Right kidney (tissue), 1 donor: ENCODE measurements at regions not wholly inside any gene's neighbourhood (a gene's known extent, or its start where the extent isn't known, plus 50 kb on each side); places are given as distances from the start of the nearest gene placed in this dataset.

Source experiments
- DNase-seq: peaks from one replicate; pipeline ENCODE4 v3.0.0-alpha.2; 2016

DNA sequence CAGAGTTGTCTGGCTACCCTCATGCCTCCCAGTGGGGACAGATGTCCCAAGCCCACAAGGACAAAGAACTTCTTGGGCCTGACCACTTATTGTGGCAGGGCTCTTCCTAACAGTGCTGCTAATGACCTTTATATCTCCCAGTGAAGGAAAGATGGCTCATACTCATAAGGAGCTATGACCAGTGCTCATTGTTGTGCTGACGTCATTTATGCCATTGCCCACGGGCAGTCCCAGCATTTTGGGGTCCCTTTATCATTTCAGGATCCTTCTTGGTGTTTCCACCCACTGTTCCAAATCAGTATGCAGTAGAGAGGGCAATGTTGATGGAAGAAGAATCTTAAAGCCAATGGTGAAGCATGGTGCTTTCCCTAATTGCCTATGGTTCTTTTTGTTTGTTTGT lies 1640.0 kb upstream of the PRR20A start:
- no peak for DNase-seq

DNA sequence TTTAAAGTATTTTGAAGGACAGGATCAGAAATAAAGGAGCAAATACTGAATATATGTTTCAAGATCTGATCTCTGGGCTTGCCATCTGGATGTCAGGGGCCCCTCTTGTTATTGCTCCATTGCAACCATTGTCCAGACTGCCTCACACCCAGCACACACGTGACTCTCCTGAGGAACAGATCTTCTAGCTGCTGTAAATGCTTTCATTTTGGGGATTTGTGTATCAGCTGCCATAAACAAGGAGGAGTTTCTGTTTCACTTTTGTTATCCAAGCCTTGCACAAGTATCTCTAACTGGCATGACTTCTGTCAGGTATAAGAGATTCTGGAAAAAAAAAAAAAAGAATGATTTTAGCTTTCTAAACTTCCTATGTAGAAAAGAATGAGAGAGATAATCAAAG lies 1624.1 kb upstream of the PRR20A start:
- no peak for DNase-seq

- DNase-seq: no peak
Measured at GRCh38 chr13:55517312-55517711, 1623.4 kb upstream of the PRR20A start.

DNA sequence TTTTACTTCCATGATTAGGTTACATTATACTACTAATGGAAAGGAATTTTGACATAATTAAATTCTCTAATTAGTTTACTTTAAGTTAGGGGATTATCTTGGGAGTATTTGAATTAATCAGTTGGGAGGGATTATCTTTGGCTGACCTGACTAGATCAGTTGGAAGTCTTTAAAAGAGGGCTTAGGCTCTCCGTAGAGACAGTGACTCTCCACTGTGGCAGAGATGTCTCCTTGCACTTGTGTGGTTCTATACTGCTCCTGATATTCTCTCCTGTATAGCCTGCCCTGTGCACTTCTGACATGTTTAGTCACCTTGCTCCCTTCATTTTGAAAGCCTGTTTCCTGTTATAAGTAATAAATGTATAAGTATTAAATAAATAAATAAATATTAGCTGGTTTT lies 1612.3 kb upstream of the PRR20A start:
- no peak for DNase-seq

- DNase-seq: no peak
Measured at GRCh38 chr13:55534306-55534705, 1606.4 kb upstream of the PRR20A start.

DNA sequence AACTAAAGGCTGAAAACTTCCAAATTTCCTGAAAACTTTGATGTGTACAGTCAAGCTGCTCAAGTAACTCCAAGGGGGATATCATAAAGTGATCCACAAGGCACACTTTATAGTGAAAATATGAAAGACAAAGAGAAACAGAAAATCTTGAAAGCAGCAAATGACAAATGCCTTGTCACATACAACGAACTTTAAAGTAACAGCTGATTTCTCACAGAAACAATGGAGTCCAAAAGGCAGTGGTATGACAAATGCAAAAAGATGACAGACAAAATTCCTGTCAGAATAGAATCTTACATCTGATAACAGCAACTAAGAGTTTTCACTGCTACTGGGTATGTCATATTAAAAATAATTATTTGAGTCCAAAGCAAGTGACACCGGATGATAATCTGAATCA lies 1602.3 kb upstream of the PRR20A start:
- no peak for DNase-seq

- no peak for DNase-seq
Measured at GRCh38 chr13:55543053-55543452, 1597.7 kb upstream of the PRR20A start.

DNA sequence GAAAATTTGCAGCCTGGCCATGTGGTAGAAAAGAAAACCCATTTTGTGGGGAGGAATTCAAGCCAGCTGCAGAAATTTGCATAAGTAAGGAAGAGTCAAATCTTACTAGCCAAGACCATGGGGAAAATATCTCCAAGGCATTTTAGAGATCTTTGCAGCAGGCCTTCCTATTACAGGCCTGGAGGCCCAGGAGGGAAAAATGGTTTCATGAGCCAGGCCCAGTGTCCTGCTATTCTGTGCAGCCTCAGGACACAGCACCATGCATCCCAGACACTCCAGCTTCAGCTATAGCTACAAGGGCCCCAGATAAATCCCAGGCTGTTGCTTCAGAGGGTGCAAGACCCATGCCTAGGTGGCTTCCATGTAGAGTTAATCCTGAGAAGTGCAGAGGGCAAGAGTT lies 1590.1 kb upstream of the PRR20A start:
- DNase-seq: no peak

DNA sequence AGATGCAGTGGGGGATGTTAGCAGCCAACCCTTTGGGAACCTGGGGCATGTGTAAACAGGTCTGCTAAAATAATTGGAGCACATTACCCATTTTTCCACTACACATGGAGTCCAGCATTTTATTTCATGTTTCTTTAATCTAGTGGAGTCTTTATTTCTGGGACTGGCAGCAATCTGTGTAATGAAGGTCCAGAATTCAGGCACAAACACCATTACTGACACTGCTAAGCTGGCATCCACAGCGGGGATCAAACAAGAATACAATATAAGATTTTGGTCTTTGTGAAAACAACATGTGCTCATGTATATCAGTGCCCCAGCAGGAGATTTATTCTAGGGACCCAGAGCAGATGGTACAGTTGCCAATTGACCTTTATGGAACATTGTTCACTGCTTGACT lies 1587.0 kb upstream of the PRR20A start:
- DNase-seq: no peak

- DNase-seq: no peak
Measured at GRCh38 chr13:55554741-55555140, 1586.0 kb upstream of the PRR20A start.

GRCh38 chr13:55560331-55560730 lies 1580.4 kb upstream of the PRR20A start:
- DNase-seq: no peak

- no peak for DNase-seq
Measured at GRCh38 chr13:55563267-55563666, 1577.5 kb upstream of the PRR20A start.

- DNase-seq: no peak
Measured at GRCh38 chr13:55566334-55566733, 1574.4 kb upstream of the PRR20A start.

DNA sequence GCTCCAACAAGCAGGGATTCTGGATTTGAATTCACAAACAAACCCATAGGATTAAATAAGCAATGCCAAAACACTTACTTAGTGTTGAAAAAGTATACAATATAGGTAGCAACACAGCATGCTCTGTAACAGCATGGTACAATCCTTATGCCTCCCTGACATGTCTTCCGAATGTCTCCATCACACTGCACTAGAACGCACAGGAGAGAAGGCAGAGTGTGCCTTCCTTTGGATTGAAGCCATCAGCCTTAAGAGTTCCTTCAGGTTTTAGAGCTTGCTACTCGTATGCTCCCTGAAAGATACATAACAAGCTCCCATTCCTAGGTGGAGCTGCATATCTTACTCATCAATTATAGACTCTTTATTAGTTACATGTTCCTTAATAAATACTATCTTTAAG lies 1573.9 kb upstream of the PRR20A start:
- no peak for DNase-seq

- no peak for DNase-seq
Measured at GRCh38 chr13:55567721-55568625, 1572.7 kb upstream of the PRR20A start.

GRCh38 chr13:55569082-55569481 lies 1571.6 kb upstream of the PRR20A start:
- DNase-seq: no peak

- no peak for DNase-seq
Measured at GRCh38 chr13:55569514-55569913, 1571.2 kb upstream of the PRR20A start.

- no peak for DNase-seq
Measured at GRCh38 chr13:55570371-55570770, 1570.3 kb upstream of the PRR20A start.

- DNase-seq: no peak
Measured at GRCh38 chr13:55571237-55571867, 1569.4 kb upstream of the PRR20A start.

DNA sequence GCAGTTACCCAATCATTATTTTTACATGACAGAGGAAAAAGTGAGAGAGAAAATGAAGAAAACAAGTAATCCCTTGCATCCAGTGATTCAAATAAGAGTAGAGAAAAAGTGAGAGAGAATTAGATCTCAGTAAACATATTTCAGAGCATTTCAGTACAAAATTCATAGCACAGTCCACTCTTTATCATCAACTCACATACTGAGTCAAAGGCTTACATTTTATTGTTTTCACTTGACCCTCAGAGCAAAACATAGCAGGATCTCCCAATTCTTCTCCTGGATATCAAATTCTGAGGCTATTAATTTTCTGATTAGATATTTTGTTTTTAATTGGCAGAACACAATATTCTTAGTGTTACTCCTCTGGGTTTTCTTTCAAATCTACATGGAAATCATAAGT lies 1568.3 kb upstream of the PRR20A start:
- no peak for DNase-seq

GRCh38 chr13:55572862-55573261 lies 1567.9 kb upstream of the PRR20A start:
- no peak for DNase-seq

DNA sequence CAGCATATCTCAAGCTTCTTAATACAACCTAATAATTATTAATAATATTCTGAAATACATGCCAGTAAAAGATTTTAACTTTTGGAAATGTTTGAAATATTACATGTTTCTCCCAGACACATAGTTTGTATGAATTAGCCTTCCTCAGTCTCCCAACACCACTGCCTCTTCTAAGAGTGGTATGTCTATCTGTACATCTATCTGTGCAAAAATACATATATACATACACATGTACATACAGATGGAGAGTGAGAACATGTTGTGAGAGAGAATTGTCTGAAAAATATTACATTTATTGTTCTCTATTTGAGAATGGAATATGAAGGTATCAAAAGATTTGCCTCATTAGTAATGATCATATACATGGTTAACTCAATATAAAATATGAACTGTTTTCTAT lies 1567.2 kb upstream of the PRR20A start:
- no peak for DNase-seq

DNA sequence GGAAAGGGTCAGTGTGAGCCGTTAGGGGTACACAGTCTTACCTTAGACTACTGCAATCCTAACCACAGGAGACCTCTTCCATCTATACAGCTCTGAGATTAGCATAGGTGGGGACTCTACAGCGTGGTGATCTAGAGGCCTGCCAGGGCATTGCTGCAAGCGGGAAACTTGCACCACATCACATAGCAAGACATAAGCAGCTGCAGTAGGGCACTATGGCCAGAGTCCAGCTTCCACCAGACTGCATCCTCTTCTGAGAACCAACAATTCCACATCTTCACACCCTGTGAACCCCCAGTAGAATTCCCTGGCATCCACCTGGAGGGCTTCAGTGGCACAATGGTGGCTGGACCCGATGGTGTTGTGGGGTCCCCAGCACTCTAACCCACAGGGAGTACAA lies 1564.3 kb upstream of the PRR20A start:
- no peak for DNase-seq
